ENCODE measurements at regions not wholly inside any gene's neighbourhood (a gene's known extent, or its start where the extent isn't known, plus 50 kb on each side); places are given as distances from the start of the nearest gene placed in this dataset.
"Not testable (repeated sequence)": the region's sequence is repeated elsewhere in the genome, so short reads cannot be mapped to it uniquely, and the experiment has no call there.

DNA sequence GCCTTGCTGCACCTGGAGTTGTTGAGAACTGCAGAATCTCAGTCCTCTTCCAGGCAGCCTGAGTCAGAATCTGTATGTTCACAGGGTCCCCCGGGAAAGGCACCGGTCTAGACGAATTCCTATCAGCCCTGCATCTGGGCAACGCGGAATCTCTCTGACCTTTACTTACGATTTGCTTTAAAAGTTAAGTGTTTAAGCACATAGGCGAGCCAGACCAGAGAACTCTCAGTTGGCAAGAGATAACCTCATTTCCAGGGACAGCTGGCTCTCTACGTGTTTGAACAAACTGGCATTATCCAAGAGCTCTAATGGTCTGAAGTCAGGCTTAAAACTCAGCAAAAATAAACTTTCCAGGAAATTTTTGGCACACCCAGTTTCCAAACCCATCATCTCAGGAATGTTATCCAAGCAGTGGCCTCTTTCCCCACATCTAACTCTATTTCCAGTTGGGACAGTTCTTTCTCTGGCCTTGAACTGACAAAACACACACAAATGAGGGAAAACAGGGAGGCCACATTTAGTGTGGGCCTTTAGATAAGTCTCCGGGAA is 53.4 kb downstream of the HES1 start:
- Histone ChIP-seq H3K36me3 (no peaks in the 10 kb centered on the region), H3K4me1 (peaks cover 6 to 8% of the 10 kb centered on the region in 2 donors), H3K4me3 (no peak overlapping the region), H3K27me3 (no peaks in the 10 kb centered on the region), H3K9me3 (no peaks in the 10 kb centered on the region), H3K27ac (no peak overlapping the region)
- no peak for DNase-seq (ENCODE audit: low spot score in 2 of 2)
- intact Hi-C loops (cut with DNase I), result no loop called here
- TF ChIP-seq, protein P1, sequence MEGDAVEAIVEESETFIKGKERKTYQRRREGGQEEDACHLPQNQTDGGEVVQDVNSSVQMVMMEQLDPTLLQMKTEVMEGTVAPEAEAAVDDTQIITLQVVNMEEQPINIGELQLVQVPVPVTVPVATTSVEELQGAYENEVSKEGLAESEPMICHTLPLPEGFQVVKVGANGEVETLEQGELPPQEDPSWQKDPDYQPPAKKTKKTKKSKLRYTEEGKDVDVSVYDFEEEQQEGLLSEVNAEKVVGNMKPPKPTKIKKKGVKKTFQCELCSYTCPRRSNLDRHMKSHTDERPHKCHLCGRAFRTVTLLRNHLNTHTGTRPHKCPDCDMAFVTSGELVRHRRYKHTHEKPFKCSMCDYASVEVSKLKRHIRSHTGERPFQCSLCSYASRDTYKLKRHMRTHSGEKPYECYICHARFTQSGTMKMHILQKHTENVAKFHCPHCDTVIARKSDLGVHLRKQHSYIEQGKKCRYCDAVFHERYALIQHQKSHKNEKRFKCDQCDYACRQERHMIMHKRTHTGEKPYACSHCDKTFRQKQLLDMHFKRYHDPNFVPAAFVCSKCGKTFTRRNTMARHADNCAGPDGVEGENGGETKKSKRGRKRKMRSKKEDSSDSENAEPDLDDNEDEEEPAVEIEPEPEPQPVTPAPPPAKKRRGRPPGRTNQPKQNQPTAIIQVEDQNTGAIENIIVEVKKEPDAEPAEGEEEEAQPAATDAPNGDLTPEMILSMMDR (IDR thresholded peaks at IDR 0.05), result no peak

DNA sequence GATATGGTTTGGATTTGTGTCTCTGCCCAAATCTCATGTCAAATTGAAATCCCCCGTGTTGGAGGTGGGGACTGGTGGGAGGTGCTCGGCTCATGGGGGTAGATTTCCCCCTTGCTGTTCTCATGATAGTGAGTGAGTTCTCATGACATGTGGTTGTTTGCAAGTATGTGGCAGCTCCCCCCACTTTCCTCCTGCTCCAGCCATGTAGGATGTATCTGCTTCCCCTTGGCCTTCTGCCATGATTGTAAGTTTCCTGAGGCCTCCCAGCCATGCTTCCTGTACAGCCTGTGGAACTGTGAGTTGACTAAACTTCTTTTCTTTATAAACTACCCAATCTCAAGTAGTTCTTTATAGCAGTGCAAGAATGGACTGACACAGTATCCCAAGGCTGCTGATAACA is 55.9 kb downstream of the HES1 start:
- H3K27ac ChIP-seq; H3K36me3 ChIP-seq; H3K9me3 ChIP-seq; H3K4me3 ChIP-seq; H3K4me1 ChIP-seq; intact Hi-C loops (cut with DNase I); H3K27me3 ChIP-seq; DNase-seq (ENCODE audit: low spot score in 2 of 2): not testable (repeated sequence)

DNA sequence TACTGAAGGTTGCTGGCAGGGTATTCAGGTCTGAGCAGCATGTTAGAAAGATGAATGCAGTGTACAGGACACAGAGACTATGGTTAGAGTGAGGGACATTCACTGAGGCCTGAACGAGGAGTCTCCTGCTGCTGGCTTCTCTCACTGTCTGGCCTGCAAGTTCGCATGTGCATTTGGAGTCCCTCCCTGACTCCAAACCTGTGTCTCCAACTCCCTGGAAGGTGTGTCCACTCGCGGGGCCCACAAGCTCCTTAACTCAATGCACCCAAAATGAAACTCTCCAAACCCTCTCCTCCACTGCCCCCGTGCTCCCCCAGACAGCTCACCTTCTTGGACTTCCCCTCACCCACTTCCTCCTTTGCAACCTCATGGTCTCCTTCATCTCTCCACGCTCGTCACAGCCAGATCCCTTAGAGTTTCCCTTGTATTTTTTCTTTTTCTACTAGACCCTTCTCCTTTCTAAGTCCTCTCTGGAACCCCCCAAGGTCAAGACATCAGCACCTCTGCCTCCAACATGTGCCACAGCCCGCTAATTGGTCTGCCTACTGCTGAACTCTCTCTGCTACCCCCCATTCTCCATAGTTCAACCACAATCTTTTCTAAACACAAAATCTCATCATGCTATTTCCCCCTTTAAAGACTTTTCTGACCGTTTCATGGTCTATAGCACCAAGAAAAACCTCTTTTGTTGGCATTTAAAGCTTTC is 58.3 kb downstream of the HES1 start:
- no peak overlapping the region for H3K4me3 ChIP-seq
- H3K27ac ChIP-seq, result no peak overlapping the region
- no peaks in the 10 kb centered on the region for H3K36me3 ChIP-seq
- H3K27me3 ChIP-seq, result no peaks in the 10 kb centered on the region
- DNase-seq (ENCODE audit: low spot score in 2 of 2), result no peak
- TF ChIP-seq, protein P1 (IDR thresholded peaks at IDR 0.05), result no peak
- no peaks in the 10 kb centered on the region for H3K9me3 ChIP-seq
- intact Hi-C loops (cut with DNase I), result no loop called here
- H3K4me1 ChIP-seq, result peaks cover 1 to 3% of the 10 kb centered on the region in 2 donors

DNA sequence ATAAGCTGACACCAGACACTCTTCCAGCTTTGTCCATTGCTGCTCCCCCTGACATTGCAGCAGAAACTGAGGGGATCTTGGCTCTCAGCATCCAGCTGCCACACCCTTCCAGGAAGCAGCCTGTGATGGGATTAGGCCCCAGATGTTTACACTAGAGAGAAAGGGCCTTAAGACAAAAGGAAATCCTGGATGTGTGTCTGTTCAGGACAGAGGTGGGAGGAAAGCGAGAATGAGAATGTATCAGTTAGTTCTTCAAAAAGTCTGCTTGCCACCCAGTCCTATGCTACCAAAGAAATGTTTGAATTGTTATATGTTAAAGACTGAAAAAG is 58.8 kb downstream of the HES1 start:
- intact Hi-C loops (cut with DNase I), result no loop called here
- Histone ChIP-seq H3K36me3 (no peaks in the 10 kb centered on the region), H3K27me3 (no peaks in the 10 kb centered on the region), H3K4me1 (no peaks in the 10 kb centered on the region), H3K4me3 (no peak overlapping the region), H3K27ac (no peak overlapping the region), H3K9me3 (no peaks in the 10 kb centered on the region)
- TF ChIP-seq, protein P1 (IDR thresholded peaks at IDR 0.05), result no peak
- DNase-seq (ENCODE audit: low spot score in 2 of 2), result no peak

DNA sequence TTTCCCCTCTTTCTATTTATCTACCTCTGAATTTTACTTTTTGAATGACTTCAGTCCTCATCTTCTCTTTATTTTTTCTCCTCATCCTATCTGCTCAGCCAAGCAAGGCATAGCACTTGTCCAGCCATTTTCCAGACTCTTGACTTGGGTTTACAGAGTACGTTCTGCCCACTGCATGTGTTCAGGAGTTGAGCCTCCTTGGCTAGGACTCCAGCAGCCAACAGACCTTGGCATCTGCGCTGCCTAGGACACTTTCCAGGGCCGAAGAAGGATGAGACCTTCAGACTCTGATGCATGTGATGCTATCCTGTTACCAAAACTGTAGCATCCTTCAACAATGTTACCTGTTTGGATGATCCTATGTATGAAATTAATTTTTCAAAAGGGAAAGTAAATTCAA is 59.7 kb downstream of the HES1 start:
- Histone ChIP-seq H3K4me3 (no peak overlapping the region), H3K27me3 (no peaks in the 10 kb centered on the region), H3K27ac (no peak overlapping the region), H3K36me3 (no peaks in the 10 kb centered on the region), H3K4me1 (no peaks in the 10 kb centered on the region), H3K9me3 (no peaks in the 10 kb centered on the region)
- TF ChIP-seq, protein P1 (IDR thresholded peaks at IDR 0.05), result no peak
- no peak for DNase-seq (ENCODE audit: low spot score in 2 of 2)
- intact Hi-C loops (cut with DNase I), result no loop called here

DNA sequence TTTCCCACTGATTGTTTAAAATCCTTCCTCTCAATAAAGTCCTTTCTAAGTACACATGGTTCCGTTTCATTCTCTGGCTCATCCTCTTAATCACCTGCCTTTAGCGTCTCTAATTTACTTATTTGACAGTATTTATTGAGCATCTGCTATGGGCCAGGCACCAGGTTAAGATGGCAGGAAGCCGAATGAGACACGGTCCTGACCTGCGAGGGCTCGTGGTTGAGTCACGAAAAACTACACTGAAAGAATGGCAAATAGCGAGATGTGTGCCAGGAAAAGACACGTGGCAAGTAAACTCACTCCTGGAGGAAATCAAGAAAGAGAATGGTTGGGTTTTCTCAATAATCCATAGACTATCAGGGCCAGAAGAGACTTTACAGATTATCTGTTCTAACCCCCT is 60.9 kb downstream of the HES1 start:
- TF ChIP-seq, protein P1 (IDR thresholded peaks at IDR 0.05), result no peak
- Histone ChIP-seq H3K27me3 (no peaks in the 10 kb centered on the region), H3K36me3 (no peaks in the 10 kb centered on the region), H3K4me3 (no peak overlapping the region), H3K27ac (no peak overlapping the region), H3K4me1 (no peaks in the 10 kb centered on the region), H3K9me3 (no peaks in the 10 kb centered on the region)
- DNase-seq (ENCODE audit: low spot score in 2 of 2), result no peak
- intact Hi-C loops (cut with DNase I), result no loop called here
